ENCODE measurements at regions not wholly inside any gene's neighbourhood (a gene's known extent, or its start where the extent isn't known, plus 50 kb on each side); places are given as distances from the start of the nearest gene placed in this dataset.

DNA sequence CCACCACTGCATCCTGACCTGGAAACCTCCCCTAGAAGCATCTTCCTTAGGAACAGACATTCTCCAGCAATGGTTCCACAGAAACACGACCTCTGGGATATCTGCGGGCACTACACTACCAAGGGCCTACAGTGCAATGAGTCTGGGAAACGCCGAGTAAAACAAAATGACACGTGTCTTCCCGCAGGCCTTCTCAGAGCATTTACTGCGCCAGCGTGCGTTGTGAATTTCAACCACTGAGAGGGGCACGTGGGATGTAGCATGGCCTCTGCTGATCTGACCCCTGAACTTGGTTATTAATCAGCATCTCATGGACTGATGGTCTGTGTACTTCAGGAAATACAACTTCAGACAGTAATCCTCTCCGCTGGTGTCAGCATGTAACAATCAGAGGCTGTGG is 173.0 kb downstream of the C16orf95 start:
- no peaks in the 10 kb centered on the region for H3K27me3 ChIP-seq (ENCODE audit: insufficient read depth, low read length)
- Mint-ChIP-seq H3K4me3 (no peak overlapping the region), H3K27me3 (peaks cover 2 to 4% of the 10 kb centered on the region in 2 donors), H3K9me3 (peaks cover 0 to 8% (median 5%) of the 10 kb centered on the region in 8 donors), H3K4me1 (no peaks in the 10 kb centered on the region), H3K36me3 (no peaks in the 10 kb centered on the region), H3K27ac (no peak overlapping the region)
- intact Hi-C loops (cut with micrococcal nuclease) = no loop called here
- no peaks in the 10 kb centered on the region for H3K9me3 ChIP-seq (ENCODE audit: control insufficient read depth in 1 of 2, low read length in 2 of 2)
- H3K4me3 ChIP-seq (ENCODE audit: low read length in 2 of 2) = no peak overlapping the region
- DNase-seq = no peak
- ChIA-PET CTCF (ENCODE audit: partially characterized antibody) (no interaction called here), POLR2A (ENCODE audit: partially characterized antibody) (no interaction called here)
- no peaks in the 10 kb centered on the region for H3K36me3 ChIP-seq (ENCODE audit: insufficient read depth, low read length)
- no peak overlapping the region for H3K27ac ChIP-seq (ENCODE audit: low read depth, low read length)
- H3K4me1 ChIP-seq (ENCODE audit: insufficient read depth, low read length) = no peaks in the 10 kb centered on the region

DNA sequence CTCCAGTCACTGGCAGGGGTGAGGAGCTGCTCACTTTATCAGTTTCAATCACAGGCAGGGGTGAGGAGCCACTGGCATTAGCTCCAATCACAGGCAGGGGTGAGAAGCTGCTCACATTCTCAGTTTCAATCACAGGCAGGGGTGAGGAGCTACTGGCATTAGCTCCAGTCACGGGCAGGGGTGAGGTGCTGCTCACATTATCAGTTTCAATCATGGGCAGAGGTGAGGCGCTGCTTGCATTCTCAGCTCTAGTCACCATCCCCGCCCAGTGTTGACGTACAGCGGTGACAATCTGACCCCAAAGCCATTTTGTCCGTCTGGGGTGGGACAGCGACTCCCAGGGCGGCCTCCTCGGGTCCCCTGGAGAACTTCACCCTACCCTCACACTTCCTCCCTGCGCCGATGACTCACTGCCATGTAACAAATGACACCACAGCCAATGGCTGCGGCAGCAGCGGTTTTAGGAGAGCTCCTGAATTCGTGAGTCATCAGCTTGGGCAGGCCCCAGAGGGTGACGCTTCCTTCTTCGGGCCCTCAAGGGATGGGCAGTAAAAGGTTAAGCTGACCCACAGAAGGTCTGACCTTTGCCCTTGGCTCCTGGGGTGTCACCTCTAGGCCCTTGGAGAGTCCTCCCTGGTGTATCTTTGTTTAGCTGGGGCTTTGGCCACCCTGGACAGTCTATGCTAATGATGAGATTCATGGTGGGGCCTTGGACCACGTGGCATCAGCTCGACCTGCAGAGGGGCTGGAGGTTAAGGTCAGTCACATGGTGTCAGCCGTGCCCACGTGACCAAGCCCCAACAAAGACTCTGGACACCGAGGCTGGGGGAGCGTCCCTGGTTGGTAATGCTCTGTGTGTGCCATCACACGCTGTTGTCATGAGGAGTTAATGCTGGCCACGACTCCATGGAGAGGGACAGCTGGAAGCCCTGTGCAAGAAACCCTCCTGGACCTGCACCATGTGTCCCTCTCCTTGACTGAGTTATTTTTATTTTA is 171.7 kb downstream of the C16orf95 start:
- no peak overlapping the region for H3K4me3 Mint-ChIP-seq
- H3K36me3 Mint-ChIP-seq = no peaks in the 10 kb centered on the region
- ChIA-PET POLR2A (ENCODE audit: partially characterized antibody) (no interaction called here), CTCF (ENCODE audit: partially characterized antibody) (no interaction called here)
- Histone ChIP-seq H3K27ac (ENCODE audit: low read depth, low read length) (no peak overlapping the region), H3K27me3 (ENCODE audit: insufficient read depth, low read length) (no peaks in the 10 kb centered on the region), H3K9me3 (ENCODE audit: control insufficient read depth in 1 of 2, low read length in 2 of 2) (no peaks in the 10 kb centered on the region), H3K4me1 (ENCODE audit: insufficient read depth, low read length) (no peaks in the 10 kb centered on the region), H3K36me3 (ENCODE audit: insufficient read depth, low read length) (no peaks in the 10 kb centered on the region), H3K4me3 (ENCODE audit: low read length in 2 of 2) (no peak overlapping the region)
- H3K4me1 Mint-ChIP-seq = no peaks in the 10 kb centered on the region
- H3K27me3 Mint-ChIP-seq = peaks cover 2 to 4% of the 10 kb centered on the region in 2 donors
- H3K9me3 Mint-ChIP-seq = peaks cover 0 to 13% (median 6%) of the 10 kb centered on the region in 8 donors
- intact Hi-C loops (cut with micrococcal nuclease) = no loop called here
- no peak for DNase-seq
- H3K27ac Mint-ChIP-seq = no peak overlapping the region

DNA sequence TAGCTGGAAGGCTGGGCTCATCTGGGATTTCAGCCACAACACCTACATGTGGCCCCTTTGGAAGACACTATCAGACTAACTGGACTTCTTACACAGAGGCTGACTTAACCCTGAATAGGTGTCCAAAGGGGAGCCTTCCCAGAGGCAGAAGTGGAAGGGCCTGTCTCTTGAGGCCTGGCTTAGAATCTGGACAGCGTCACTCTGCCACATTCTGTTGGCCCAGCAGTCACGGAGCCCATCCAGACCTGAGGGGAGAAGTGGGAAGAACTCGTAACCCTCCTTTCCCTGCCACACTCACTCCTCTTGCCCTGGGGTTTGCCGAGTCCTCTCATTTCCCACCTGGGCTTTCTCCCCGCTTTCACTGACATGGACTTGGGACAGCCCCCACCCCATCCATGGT is 170.5 kb downstream of the C16orf95 start:
- Histone ChIP-seq H3K36me3 (ENCODE audit: insufficient read depth, low read length) (no peaks in the 10 kb centered on the region), H3K27me3 (ENCODE audit: insufficient read depth, low read length) (no peaks in the 10 kb centered on the region), H3K4me1 (ENCODE audit: insufficient read depth, low read length) (no peaks in the 10 kb centered on the region), H3K4me3 (ENCODE audit: low read length in 2 of 2) (no peak overlapping the region), H3K9me3 (ENCODE audit: control insufficient read depth in 1 of 2, low read length in 2 of 2) (no peaks in the 10 kb centered on the region), H3K27ac (ENCODE audit: low read depth, low read length) (no peak overlapping the region)
- Mint-ChIP-seq H3K4me3 (no peak overlapping the region), H3K27me3 (peaks cover 2 to 4% of the 10 kb centered on the region in 2 donors), H3K9me3 (peaks cover 0 to 18% (median 6%) of the 10 kb centered on the region in 8 donors), H3K27ac (no peak overlapping the region), H3K4me1 (no peaks in the 10 kb centered on the region), H3K36me3 (no peaks in the 10 kb centered on the region)
- DNase-seq = no peak
- ChIA-PET CTCF (ENCODE audit: partially characterized antibody) (no interaction called here), POLR2A (ENCODE audit: partially characterized antibody) (no interaction called here)
- intact Hi-C loops (cut with micrococcal nuclease) = no loop called here

DNA sequence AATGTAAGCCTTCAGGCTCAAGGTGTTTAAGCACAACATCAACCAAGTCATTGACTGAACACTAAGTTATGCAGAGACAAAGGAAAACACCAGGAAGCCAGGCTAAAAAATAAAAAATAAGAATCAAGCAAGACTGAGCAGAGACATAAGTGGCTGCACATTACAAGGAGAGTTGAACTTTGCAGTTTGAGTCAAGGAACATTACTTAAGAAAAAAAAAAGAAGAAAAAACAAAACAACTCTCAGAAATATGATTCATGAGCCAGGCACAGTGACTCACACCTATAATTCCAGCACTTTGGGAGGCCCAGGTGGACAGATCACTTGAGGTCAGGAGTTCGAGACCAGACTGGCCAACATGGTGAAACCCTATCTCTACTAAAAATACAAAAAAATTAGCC is 168.1 kb downstream of the C16orf95 start:
- no peak overlapping the region for H3K27ac ChIP-seq (ENCODE audit: low read depth, low read length)
- Mint-ChIP-seq H3K4me3 (no peak overlapping the region), H3K27ac (no peak overlapping the region), H3K4me1 (no peaks in the 10 kb centered on the region), H3K27me3 (peaks cover 2 to 3% of the 10 kb centered on the region in 2 donors), H3K9me3 (peaks cover 0 to 23% (median 8%) of the 10 kb centered on the region in 8 donors), H3K36me3 (no peaks in the 10 kb centered on the region)
- POLR2A ChIA-PET (ENCODE audit: partially characterized antibody) = no interaction called here
- H3K9me3 ChIP-seq (ENCODE audit: control insufficient read depth in 1 of 2, low read length in 2 of 2) = no peaks in the 10 kb centered on the region
- H3K27me3 ChIP-seq (ENCODE audit: insufficient read depth, low read length) = no peaks in the 10 kb centered on the region
- intact Hi-C loops (cut with micrococcal nuclease) = no loop called here
- CTCF ChIA-PET (ENCODE audit: partially characterized antibody) = no interaction called here
- no peak for DNase-seq
- no peak overlapping the region for H3K4me3 ChIP-seq (ENCODE audit: low read length in 2 of 2)
- H3K4me1 ChIP-seq (ENCODE audit: insufficient read depth, low read length) = no peaks in the 10 kb centered on the region
- no peaks in the 10 kb centered on the region for H3K36me3 ChIP-seq (ENCODE audit: insufficient read depth, low read length)

DNA sequence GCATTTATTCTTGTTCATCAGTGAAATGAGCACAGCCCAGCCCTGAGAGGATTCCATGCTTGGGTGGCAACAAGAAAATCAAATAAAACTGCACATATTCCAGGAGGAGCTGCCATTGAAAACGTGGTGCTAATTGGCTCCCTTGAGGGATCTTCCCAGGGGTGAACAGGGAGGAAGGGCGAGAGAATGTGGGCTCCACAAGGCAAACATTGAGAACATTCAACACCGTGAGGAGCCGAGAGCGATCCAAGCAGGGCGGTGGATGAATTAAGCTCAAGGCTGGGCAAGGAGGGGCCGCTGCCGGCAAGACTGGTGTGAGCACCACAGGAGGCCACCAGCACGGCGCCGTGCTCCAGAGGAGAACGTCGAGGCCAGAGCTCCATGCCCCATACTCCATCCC is 166.9 kb downstream of the C16orf95 start:
- DNase-seq = no peak
- Histone ChIP-seq H3K27ac (ENCODE audit: low read depth, low read length) (no peak overlapping the region), H3K9me3 (ENCODE audit: control insufficient read depth in 1 of 2, low read length in 2 of 2) (no peaks in the 10 kb centered on the region), H3K4me1 (ENCODE audit: insufficient read depth, low read length) (no peaks in the 10 kb centered on the region), H3K27me3 (ENCODE audit: insufficient read depth, low read length) (no peaks in the 10 kb centered on the region), H3K36me3 (ENCODE audit: insufficient read depth, low read length) (no peaks in the 10 kb centered on the region), H3K4me3 (ENCODE audit: low read length in 2 of 2) (no peak overlapping the region)
- ChIA-PET CTCF (ENCODE audit: partially characterized antibody) (interaction anchor here (1.0 kb wide), 1 partner anchor 36 kb away, joined by 3 read pairs; no protein-coding TSS in a partner anchor), POLR2A (ENCODE audit: partially characterized antibody) (no interaction called here)
- Mint-ChIP-seq H3K4me3 (no peak overlapping the region), H3K36me3 (no peaks in the 10 kb centered on the region), H3K9me3 (peaks cover 0 to 23% (median 7%) of the 10 kb centered on the region in 8 donors), H3K27ac (no peak overlapping the region), H3K27me3 (peaks cover 0 to 3% of the 10 kb centered on the region in 2 donors), H3K4me1 (no peaks in the 10 kb centered on the region)
- intact Hi-C loops (cut with micrococcal nuclease) = no loop called here

DNA sequence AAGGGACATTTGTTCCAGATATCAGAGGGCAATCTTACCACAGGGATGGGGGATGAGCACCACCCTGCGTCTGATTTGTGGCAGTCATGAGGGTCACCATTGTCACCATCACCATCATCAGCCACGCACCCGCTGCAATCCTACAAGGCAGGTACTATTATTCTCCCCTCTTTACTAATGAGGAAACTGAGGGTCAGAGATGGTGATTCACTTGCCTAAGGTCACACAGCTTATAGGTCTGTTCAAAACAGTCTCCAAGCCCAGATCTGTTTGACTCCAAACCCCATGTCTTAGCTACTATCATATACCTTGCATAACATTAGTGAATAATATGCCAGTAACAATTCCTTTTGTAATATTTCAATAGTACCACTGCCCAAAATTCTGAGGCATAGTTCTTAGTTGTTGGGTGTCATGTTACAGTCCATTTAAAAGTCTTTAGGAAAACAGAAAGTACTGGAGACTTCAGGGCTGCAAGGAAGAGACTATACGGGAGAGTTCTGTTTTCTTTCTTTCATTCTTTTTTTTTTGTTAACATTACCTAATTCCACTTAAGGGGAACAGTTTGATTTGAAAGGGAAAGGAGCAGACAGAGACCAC is 166.4 kb downstream of the C16orf95 start:
- CTCF ChIA-PET (ENCODE audit: partially characterized antibody) = interaction anchor here (1.0 kb wide), 1 partner anchor 37 kb away, joined by 3 read pairs; no protein-coding TSS in a partner anchor
- Histone ChIP-seq H3K27ac (ENCODE audit: low read depth, low read length) (no peak overlapping the region), H3K4me3 (ENCODE audit: low read length in 2 of 2) (no peak overlapping the region), H3K9me3 (ENCODE audit: control insufficient read depth in 1 of 2, low read length in 2 of 2) (no peaks in the 10 kb centered on the region), H3K36me3 (ENCODE audit: insufficient read depth, low read length) (no peaks in the 10 kb centered on the region), H3K27me3 (ENCODE audit: insufficient read depth, low read length) (no peaks in the 10 kb centered on the region), H3K4me1 (ENCODE audit: insufficient read depth, low read length) (no peaks in the 10 kb centered on the region)
- H3K4me1 Mint-ChIP-seq = no peaks in the 10 kb centered on the region
- H3K27ac Mint-ChIP-seq = no peak overlapping the region
- peaks cover 0 to 5% of the 10 kb centered on the region in 2 donors for H3K27me3 Mint-ChIP-seq
- intact Hi-C loops (cut with micrococcal nuclease) = no loop called here
- no peak overlapping the region for H3K4me3 Mint-ChIP-seq
- POLR2A ChIA-PET (ENCODE audit: partially characterized antibody) = no interaction called here
- peaks cover 0 to 23% (median 7%) of the 10 kb centered on the region in 8 donors for H3K9me3 Mint-ChIP-seq
- no peaks in the 10 kb centered on the region for H3K36me3 Mint-ChIP-seq
- no peak for DNase-seq

DNA sequence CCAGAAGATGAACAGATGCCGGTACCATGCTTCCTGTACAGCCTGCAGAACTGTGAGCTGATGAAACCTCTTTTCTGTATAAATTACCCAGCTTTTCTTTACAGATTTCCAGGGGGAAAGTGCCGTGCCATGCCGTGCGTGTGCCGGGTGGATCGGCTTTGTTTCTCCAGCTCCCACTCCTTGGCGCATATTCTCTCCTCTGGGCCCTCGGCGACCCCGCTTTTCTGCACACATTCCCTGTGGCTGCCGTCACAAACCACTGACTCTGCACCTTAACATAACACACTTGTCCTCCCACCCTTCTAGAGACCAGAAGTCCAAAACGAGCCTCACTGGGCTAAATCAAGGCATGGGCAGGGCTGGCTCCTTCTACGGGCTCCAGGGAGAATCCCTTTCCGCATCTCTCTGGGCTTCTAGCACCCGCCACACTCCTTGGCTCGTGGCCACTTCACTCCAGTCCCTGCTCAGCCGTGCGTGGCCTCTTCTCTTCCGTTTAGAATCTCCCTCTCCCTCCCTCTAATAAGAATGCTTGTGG is 164.9 kb downstream of the C16orf95 start:
- no peaks in the 10 kb centered on the region for H3K4me1 ChIP-seq (ENCODE audit: insufficient read depth, low read length)
- H3K4me1 Mint-ChIP-seq = no peaks in the 10 kb centered on the region
- no peak for DNase-seq
- no peak overlapping the region for H3K27ac Mint-ChIP-seq
- no peak overlapping the region for H3K4me3 ChIP-seq (ENCODE audit: low read length in 2 of 2)
- no peak overlapping the region for H3K27ac ChIP-seq (ENCODE audit: low read depth, low read length)
- intact Hi-C loops (cut with micrococcal nuclease) = no loop called here
- H3K9me3 Mint-ChIP-seq = peaks cover 0 to 23% (median 6%) of the 10 kb centered on the region in 8 donors
- H3K36me3 ChIP-seq (ENCODE audit: insufficient read depth, low read length) = no peaks in the 10 kb centered on the region
- POLR2A ChIA-PET (ENCODE audit: partially characterized antibody) = no interaction called here
- no peaks in the 10 kb centered on the region for H3K36me3 Mint-ChIP-seq
- CTCF ChIA-PET (ENCODE audit: partially characterized antibody) = no interaction called here
- no peaks in the 10 kb centered on the region for H3K27me3 ChIP-seq (ENCODE audit: insufficient read depth, low read length)
- peaks cover 1 to 8% of the 10 kb centered on the region in 2 donors for H3K27me3 Mint-ChIP-seq
- peak overlapping the region in 1 of 8 donors; percentile 46 for H3K4me3 Mint-ChIP-seq
- H3K9me3 ChIP-seq (ENCODE audit: control insufficient read depth in 1 of 2, low read length in 2 of 2) = no peaks in the 10 kb centered on the region

All from CD4-positive, alpha-beta memory T cell (primary cell).